K562 (cell line): ENCODE measurements at regions not wholly inside any gene's neighbourhood (a gene's known extent, or its start where the extent isn't known, plus 50 kb on each side); places are given as distances from the start of the nearest gene placed in this dataset.

ENCODE experiments used
- ATAC-seq: fragments of 200-7000 bp; cut with Tn5 transposase; 3 replicates; pipeline ENCODE4 v1.9.1; 2020; ENCODE audit warnings: moderate library complexity
- BruUV-seq: library from RNA; stranded (reverse); fragments of 400-500 nt; replicated peaks from 2 replicates; lab custom pipeline; 2021; lab: Mats Ljungman, UMichigan
- CTCF ChIA-PET: fragments of 300-600 bp; formaldehyde crosslinking; extraction: SDS; loops from one replicate; lab custom pipeline; 2021; ENCODE audit warnings: low intra/inter-chr PET ratio; lab: Yijun Ruan, JAX
- POLR2A ChIA-PET: fragments of 300-600, 350-650 bp; sonication (Branson Sonifier 250); formaldehyde crosslinking; extraction: SDS; loops from one replicate; lab custom pipeline; 2021; ENCODE audit warnings: antibody characterized with exemption, inconsistent platforms; lab: Yijun Ruan, JAX
- DNase-seq, 4 experiments: peaks; one replicate each; pipeline versions ENCODE4 v3.0.0 to v3.0.0-alpha.2; 2011 to 2018; ENCODE audit warnings: low spot score in 3 of 4, mixed read lengths in 3 of 4; ENCODE audit errors: extremely low read depth in 1 of 4
- FAIRE-seq: peaks from 2 replicates; lab custom pipeline; 2011; peaks lifted over from hg19 to GRCh38; lab: Jason Lieb, UNC
- H2AFZ ChIP-seq: 2 replicates; pipeline ENCODE4 v1.6.0; 2011; ENCODE audit warnings: low read depth, low read length, control low read depth, inconsistent platforms
- H3K27ac ChIP-seq: fragments of 200-600 bp; 3 replicates; pipeline ENCODE4 v1.8.0; 2011; ENCODE audit warnings: low read depth, mild to moderate bottlenecking, control low read depth, inconsistent platforms, low read length, moderate library complexity, mixed read lengths; ENCODE audit errors: extremely low read depth
- H3K27me3 ChIP-seq, 2 experiments: fragments of 300-600 bp in 1 of 2; 2 replicates in 1 of 2; 3 replicates in 1 of 2; pipeline versions ENCODE4 v1.6.0 to v1.8.0; 2011; ENCODE audit warnings: inconsistent platforms in 2 of 2, low read length in 2 of 2, mild to moderate bottlenecking in 1 of 2, mixed read lengths in 1 of 2, moderate library complexity in 1 of 2; ENCODE audit not compliant: control insufficient read depth in 2 of 2, insufficient read depth in 2 of 2
- H3K36me3 ChIP-seq: fragments of 300-600 bp; 3 replicates; pipeline ENCODE4 v1.8.0; 2011; ENCODE audit warnings: mild to moderate bottlenecking, low read length, inconsistent platforms; ENCODE audit not compliant: control insufficient read depth, insufficient read depth
- H3K4me1 ChIP-seq, 2 experiments: fragments of 200-600 bp in 1 of 2; replicated peaks in 1 of 2; 2 replicates in 1 of 2; 3 replicates in 1 of 2; pipeline versions ENCODE4 v1.5.1 to v1.8.0; 2011; ENCODE audit warnings: inconsistent platforms in 2 of 2, low read length in 2 of 2, mild to moderate bottlenecking in 1 of 2, mixed read lengths in 1 of 2, moderate library complexity in 1 of 2; ENCODE audit not compliant: control insufficient read depth in 2 of 2, insufficient read depth in 2 of 2
- H3K4me2 ChIP-seq: 2 replicates; pipeline ENCODE4 v1.6.1; 2011; ENCODE audit warnings: low read length, control low read depth, inconsistent platforms, mixed read lengths; ENCODE audit not compliant: insufficient read depth
- H3K4me3 ChIP-seq: fragments of 200-600 bp; sonication (generic), shearing (Covaris generic); 2 replicates; pipeline ENCODE4 v1.5.1; 2016; ENCODE audit warnings: control low read depth, inconsistent platforms
- H3K79me2 ChIP-seq: fragments of 200-600 bp; 3 replicates; pipeline ENCODE4 v1.8.0; 2011; ENCODE audit warnings: low read length, inconsistent platforms; ENCODE audit not compliant: control insufficient read depth, insufficient read depth
- H3K9ac ChIP-seq, 2 experiments: 2 replicates each; pipeline versions ENCODE4 v1.6.0 to v1.6.1; 2011; ENCODE audit warnings: low read depth in 2 of 2, low read length in 2 of 2, control low read depth in 1 of 2, inconsistent platforms in 1 of 2, mild to moderate bottlenecking in 1 of 2, mixed read lengths in 1 of 2; ENCODE audit not compliant: insufficient read depth in 1 of 2
- H3K9me1 ChIP-seq: one replicate; pipeline ENCODE4 v1.6.0; 2011; ENCODE audit warnings: inconsistent platforms, mild to moderate bottlenecking, low read length, moderate library complexity; ENCODE audit not compliant: control insufficient read depth, insufficient read depth
- H3K9me3 ChIP-seq: replicated peaks from 2 replicates; pipeline ENCODE4 v1.5.1; 2011; ENCODE audit warnings: low read depth, low read length, inconsistent platforms; ENCODE audit not compliant: control insufficient read depth, insufficient read depth
- H4K20me1 ChIP-seq: replicated peaks from 2 replicates; pipeline ENCODE4 v1.6.1; 2011; ENCODE audit warnings: low read length, inconsistent platforms, mixed read lengths; ENCODE audit not compliant: control insufficient read depth, insufficient read depth
- CBX8 ChIP-seq: fragments of 200-600 bp; sonication (generic); IDR thresholded peaks from 2 replicates; pipeline ENCODE4 v1.6.1; 2012; ENCODE audit warnings: borderline replicate concordance, mixed run types, low read depth, mild to moderate bottlenecking, moderate library complexity, mixed read lengths, low read length, control low read depth, inconsistent platforms; ENCODE audit not compliant: poor library complexity, severe bottlenecking; ENCODE audit errors: extremely low read depth
- IRF2 ChIP-seq: sonication (generic); formaldehyde crosslinking; IDR thresholded peaks from 2 replicates; pipeline ENCODE4 v1.8.1; 2022; ENCODE audit warnings: mild to moderate bottlenecking, missing genetic modification reagents
- MEF2A ChIP-seq: IDR thresholded peaks from 2 replicates; pipeline ENCODE4 v1.6.1; 2011; ENCODE audit warnings: low read depth, mild to moderate bottlenecking, low read length, moderate library complexity; ENCODE audit not compliant: control insufficient read depth
- PCBP1 ChIP-seq: fragments of 200-400 bp; formaldehyde crosslinking; IDR thresholded peaks from 2 replicates; pipeline ENCODE4 v1.6.1; 2018; ENCODE audit warnings: mild to moderate bottlenecking, low read depth, low read length; ENCODE audit not compliant: poor library complexity, severe bottlenecking
- POLR2H ChIP-seq: IDR thresholded peaks from 2 replicates; pipeline ENCODE4 v1.6.1; 2016; ENCODE audit warnings: missing genetic modification characterization, low read depth, mild to moderate bottlenecking, control low read depth, missing compliant biosample characterization, moderate library complexity
- ZNF232 ChIP-seq: sonication (generic); formaldehyde crosslinking; IDR thresholded peaks from 2 replicates; pipeline ENCODE4 v1.8.0; 2022; ENCODE audit warnings: mild to moderate bottlenecking, missing genetic modification reagents
- WGBS: fragments of 100-300 bp; shearing (Covaris generic); methylation state at CpG from one replicate; pipeline ENCODE4 v1.1.6; 2016; ENCODE audit warnings: low coverage, mixed read lengths; ENCODE audit not compliant: insufficient coverage; ENCODE audit errors: missing lambda C conversion rate; 5-methylcytosine and 5-hydroxymethylcytosine counted together
- in situ Hi-C: fragments of 300-500 bp; cut with MboI; formaldehyde crosslinking; loops from 4 replicates; pipeline ENCODE4 v1.15.0; 2018; ENCODE audit warnings: inconsistent platforms, mixed read lengths
- intact Hi-C: fragments of 100-400 bp; cut with micrococcal nuclease; formaldehyde crosslinking; loops from 2 replicates; pipeline ENCODE4 v1.14.2; 2022
- TF ChIP-seq, protein P1 (sequence below): sonication (generic); formaldehyde crosslinking; IDR thresholded peaks from 2 replicates; pipeline ENCODE4 v1.8.1; 2023; ENCODE audit warnings: missing genetic modification reagents, mild to moderate bottlenecking, borderline replicate concordance

DNA sequence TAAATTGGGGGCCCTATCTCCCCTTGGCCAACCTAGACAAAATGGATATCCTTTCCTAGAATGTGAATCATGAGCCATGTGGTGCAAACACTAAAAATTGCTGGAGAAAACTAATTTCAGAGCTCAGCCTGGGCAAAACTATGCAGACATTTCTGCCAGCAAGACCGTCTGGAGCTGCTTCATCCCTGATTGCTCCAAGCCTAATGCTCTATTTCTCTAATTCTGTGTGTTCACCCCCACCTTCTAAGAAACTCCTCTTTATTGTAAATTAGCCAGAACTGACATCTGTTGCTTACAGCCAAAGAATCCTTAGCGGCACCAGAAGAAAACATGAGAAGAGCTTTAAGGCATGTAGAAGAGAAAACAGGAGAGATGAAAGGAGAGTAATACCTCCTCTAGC is 337.7 kb upstream of the CHAC2 start (continued):
- TF ChIP-seq, protein P1, sequence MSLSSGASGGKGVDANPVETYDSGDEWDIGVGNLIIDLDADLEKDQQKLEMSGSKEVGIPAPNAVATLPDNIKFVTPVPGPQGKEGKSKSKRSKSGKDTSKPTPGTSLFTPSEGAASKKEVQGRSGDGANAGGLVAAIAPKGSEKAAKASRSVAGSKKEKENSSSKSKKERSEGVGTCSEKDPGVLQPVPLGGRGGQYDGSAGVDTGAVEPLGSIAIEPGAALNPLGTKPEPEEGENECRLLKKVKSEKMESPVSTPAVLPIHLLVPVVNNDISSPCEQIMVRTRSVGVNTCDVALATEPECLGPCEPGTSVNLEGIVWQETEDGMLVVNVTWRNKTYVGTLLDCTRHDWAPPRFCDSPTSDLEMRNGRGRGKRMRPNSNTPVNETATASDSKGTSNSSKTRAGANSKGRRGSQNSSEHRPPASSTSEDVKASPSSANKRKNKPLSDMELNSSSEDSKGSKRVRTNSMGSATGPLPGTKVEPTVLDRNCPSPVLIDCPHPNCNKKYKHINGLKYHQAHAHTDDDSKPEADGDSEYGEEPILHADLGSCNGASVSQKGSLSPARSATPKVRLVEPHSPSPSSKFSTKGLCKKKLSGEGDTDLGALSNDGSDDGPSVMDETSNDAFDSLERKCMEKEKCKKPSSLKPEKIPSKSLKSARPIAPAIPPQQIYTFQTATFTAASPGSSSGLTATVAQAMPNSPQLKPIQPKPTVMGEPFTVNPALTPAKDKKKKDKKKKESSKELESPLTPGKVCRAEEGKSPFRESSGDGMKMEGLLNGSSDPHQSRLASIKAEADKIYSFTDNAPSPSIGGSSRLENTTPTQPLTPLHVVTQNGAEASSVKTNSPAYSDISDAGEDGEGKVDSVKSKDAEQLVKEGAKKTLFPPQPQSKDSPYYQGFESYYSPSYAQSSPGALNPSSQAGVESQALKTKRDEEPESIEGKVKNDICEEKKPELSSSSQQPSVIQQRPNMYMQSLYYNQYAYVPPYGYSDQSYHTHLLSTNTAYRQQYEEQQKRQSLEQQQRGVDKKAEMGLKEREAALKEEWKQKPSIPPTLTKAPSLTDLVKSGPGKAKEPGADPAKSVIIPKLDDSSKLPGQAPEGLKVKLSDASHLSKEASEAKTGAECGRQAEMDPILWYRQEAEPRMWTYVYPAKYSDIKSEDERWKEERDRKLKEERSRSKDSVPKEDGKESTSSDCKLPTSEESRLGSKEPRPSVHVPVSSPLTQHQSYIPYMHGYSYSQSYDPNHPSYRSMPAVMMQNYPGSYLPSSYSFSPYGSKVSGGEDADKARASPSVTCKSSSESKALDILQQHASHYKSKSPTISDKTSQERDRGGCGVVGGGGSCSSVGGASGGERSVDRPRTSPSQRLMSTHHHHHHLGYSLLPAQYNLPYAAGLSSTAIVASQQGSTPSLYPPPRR (CRISPR knock-in tag) = no peak
- TF ChIP-seq POLR2H (no peak), MEF2A (no peak), IRF2 (no peak), CBX8 (no peak)

DNA sequence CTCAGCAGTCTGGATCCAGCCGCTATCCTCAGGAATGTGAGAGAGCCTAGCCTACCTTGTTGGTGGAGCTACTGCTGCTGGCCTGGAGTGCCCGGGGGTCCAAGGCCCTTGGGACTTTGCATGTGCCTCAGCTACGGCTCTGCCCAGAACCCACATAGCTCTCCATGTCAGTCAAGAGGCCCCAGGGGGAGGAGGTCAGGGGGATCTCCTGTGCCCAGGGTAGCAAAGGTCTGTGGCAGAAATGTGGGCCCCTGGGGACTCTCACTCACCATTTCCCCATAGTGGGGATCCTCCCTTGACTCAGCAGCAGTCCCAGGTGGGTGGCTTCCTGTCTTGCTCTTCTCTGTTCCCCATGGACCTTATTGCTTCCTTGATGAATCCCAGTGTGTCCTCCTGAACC is 342.7 kb upstream of the CHAC2 start:
- in situ Hi-C loops (no loop called here), intact Hi-C loops (loop anchor here (10.0 kb wide), 2 partner anchors 310 to 400 kb away; no protein-coding TSS in a partner anchor)
- Histone ChIP-seq H3K27ac (no peak overlapping the region), H3K79me2 (no peaks in the 10 kb centered on the region), H3K4me3 (no peak overlapping the region), H3K9me3 (no peaks in the 10 kb centered on the region), H4K20me1 (no peaks in the 10 kb centered on the region), H3K4me2 (no peak overlapping the region), H3K9ac (no peak overlapping the region), H3K27me3 (no peaks in the 10 kb centered on the region), H3K4me1 (no peaks in the 10 kb centered on the region), H3K9me1 (no peaks in the 10 kb centered on the region), H2AFZ (no peak overlapping the region), H3K36me3 (no peaks in the 10 kb centered on the region)
- 3% methylated on average over 2 of the region's 3 CpGs for WGBS
- no TSS peak for BruUV-seq
- ChIA-PET POLR2A (no interaction called here), CTCF (no interaction called here)
- no peak for FAIRE-seq
- no peak for ATAC-seq
- no peak for TF ChIP-seq ZNF232 (CRISPR knock-in tag)
- no peak for TF ChIP-seq PCBP1
- DNase-seq = no peak
